ENCODE measurements at regions not wholly inside any gene's neighbourhood (a gene's known extent, or its start where the extent isn't known, plus 50 kb on each side); places are given as distances from the start of the nearest gene placed in this dataset.

- no peak overlapping the region for H3K4ac ChIP-seq (ENCODE audit: low read depth in 1 of 2, low read length in 2 of 2)
- H3K79me1 ChIP-seq (replicated peaks; ENCODE audit: low read length, poor library complexity, severe bottlenecking) = no peaks in the 10 kb centered on the region
- H3K9ac ChIP-seq (ENCODE audit: low read length) = no peak overlapping the region
- no peak overlapping the region for H3K4me2 ChIP-seq (ENCODE audit: low read length, poor library complexity, severe bottlenecking)
- no peak overlapping the region for H4K8ac ChIP-seq (ENCODE audit: low read length)
- no peak overlapping the region for H2BK120ac ChIP-seq (ENCODE audit: low read depth, low read length)
- 75% methylated on average over 3 of the region's 5 CpGs for WGBS
- no peak overlapping the region for H2AK5ac ChIP-seq (ENCODE audit: low read length, severe bottlenecking)
- no peak overlapping the region for H2BK5ac ChIP-seq (ENCODE audit: low read depth, low read length, poor library complexity, severe bottlenecking)
- H4K91ac ChIP-seq (ENCODE audit: low read length) = no peak overlapping the region
- no peaks in the 10 kb centered on the region for H3K9me3 ChIP-seq (ENCODE audit: control insufficient read depth, low read length)
- H3K36me3 ChIP-seq (ENCODE audit: control insufficient read depth in 1 of 2, insufficient read depth in 2 of 2, low read depth in 1 of 2, low read length in 2 of 2) = no peaks in the 10 kb centered on the region
- H3K4me3 ChIP-seq (ENCODE audit: insufficient read depth in 1 of 2, low read depth in 1 of 2, low read length in 2 of 2) = no peak overlapping the region
- H3K23ac ChIP-seq (ENCODE audit: low read length in 2 of 2) = no peak overlapping the region
- H2BK15ac ChIP-seq (ENCODE audit: low read depth, poor library complexity, severe bottlenecking) = no peak overlapping the region
- no peak overlapping the region for H2BK12ac ChIP-seq (ENCODE audit: low read length in 2 of 2)
- no peak overlapping the region for H3K18ac ChIP-seq (ENCODE audit: low read depth in 1 of 2, low read length in 2 of 2)
- H3K14ac ChIP-seq (ENCODE audit: low read length in 2 of 2) = no peak overlapping the region
- no peak overlapping the region for H2AFZ ChIP-seq (ENCODE audit: low read depth, low read length)
- DNase-seq = no peak
- H3K4me1 ChIP-seq (ENCODE audit: control insufficient read depth, insufficient read depth, low read depth, low read length) = no peaks in the 10 kb centered on the region
- H3K27ac ChIP-seq (ENCODE audit: low read length, poor library complexity, severe bottlenecking) = no peak overlapping the region
- H3K27me3 ChIP-seq (ENCODE audit: control insufficient read depth in 1 of 2, insufficient read depth in 1 of 2, low read length in 2 of 2) = no peaks in the 10 kb centered on the region
Observed at GRCh38 chr3:54032598-54032997, 89.8 kb upstream of the CACNA2D3 start.

DNA sequence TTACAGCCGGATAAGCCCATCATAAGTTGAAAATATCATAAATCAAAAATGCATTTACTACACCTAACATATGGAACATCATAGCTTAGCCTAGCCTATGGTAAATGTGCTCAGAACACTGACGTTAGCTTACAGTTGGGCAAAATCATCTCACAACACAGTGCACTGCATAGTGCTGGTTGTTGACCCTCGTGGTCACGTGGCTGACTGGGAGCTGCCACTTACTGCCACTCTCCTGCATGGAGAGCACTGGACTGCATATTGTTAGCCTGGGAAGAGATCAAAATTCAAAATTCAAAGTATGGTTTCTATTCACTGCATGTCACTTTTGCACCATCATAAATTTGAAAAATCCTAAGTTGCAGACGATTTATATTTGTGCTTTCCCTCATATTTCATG is 94.0 kb upstream of the CACNA2D3 start:
- no peak overlapping the region for H3K4ac ChIP-seq (ENCODE audit: low read depth in 1 of 2, low read length in 2 of 2)
- no peaks in the 10 kb centered on the region for H3K27me3 ChIP-seq (ENCODE audit: control insufficient read depth in 1 of 2, insufficient read depth in 1 of 2, low read length in 2 of 2)
- no peak overlapping the region for H2AFZ ChIP-seq (ENCODE audit: low read depth, low read length)
- H2BK15ac ChIP-seq (ENCODE audit: low read depth, poor library complexity, severe bottlenecking) = no peak overlapping the region
- H3K14ac ChIP-seq (ENCODE audit: low read length in 2 of 2) = no peak overlapping the region
- H4K91ac ChIP-seq (ENCODE audit: low read length) = no peak overlapping the region
- H2BK5ac ChIP-seq (ENCODE audit: low read depth, low read length, poor library complexity, severe bottlenecking) = no peak overlapping the region
- no peak overlapping the region for H3K18ac ChIP-seq (ENCODE audit: low read depth in 1 of 2, low read length in 2 of 2)
- no peaks in the 10 kb centered on the region for H3K9me3 ChIP-seq (ENCODE audit: control insufficient read depth, low read length)
- WGBS = 73% methylated on average over 5 of the region's 5 CpGs
- no peak overlapping the region for H2BK120ac ChIP-seq (ENCODE audit: low read depth, low read length)
- no peaks in the 10 kb centered on the region for H3K36me3 ChIP-seq (ENCODE audit: control insufficient read depth in 1 of 2, insufficient read depth in 2 of 2, low read depth in 1 of 2, low read length in 2 of 2)
- H3K27ac ChIP-seq (ENCODE audit: low read length, poor library complexity, severe bottlenecking) = no peak overlapping the region
- no peak overlapping the region for H2BK12ac ChIP-seq (ENCODE audit: low read length in 2 of 2)
- H3K4me2 ChIP-seq (ENCODE audit: low read length, poor library complexity, severe bottlenecking) = no peak overlapping the region
- H3K4me1 ChIP-seq (ENCODE audit: control insufficient read depth, insufficient read depth, low read depth, low read length) = no peaks in the 10 kb centered on the region
- no peak overlapping the region for H4K8ac ChIP-seq (ENCODE audit: low read length)
- no peaks in the 10 kb centered on the region for H3K79me1 ChIP-seq (replicated peaks; ENCODE audit: low read length, poor library complexity, severe bottlenecking)
- H2AK5ac ChIP-seq (ENCODE audit: low read length, severe bottlenecking) = no peak overlapping the region
- H3K23ac ChIP-seq (ENCODE audit: low read length in 2 of 2) = no peak overlapping the region
- H3K9ac ChIP-seq (ENCODE audit: low read length) = no peak overlapping the region
- H3K4me3 ChIP-seq (ENCODE audit: insufficient read depth in 1 of 2, low read depth in 1 of 2, low read length in 2 of 2) = no peak overlapping the region
- no peak for DNase-seq

DNA sequence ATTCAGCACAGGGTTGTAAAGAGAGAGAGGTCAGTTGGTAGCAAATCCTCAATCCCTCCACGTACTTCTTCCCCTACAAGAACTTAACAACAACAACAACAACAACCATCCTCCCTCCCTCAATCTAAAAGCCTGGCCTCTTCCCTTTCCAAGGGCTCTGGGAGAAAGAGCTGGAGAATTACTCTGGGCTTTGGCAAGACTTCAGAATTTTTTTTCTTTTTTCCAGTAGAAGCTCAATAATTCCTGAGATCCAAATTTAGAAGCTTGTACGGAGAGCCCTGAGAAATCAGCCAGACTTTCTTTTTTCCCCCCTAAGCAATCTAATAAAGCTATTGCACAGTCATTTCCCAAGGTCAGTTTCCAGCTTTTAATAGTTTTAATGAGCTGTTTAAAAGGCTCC is 95.8 kb upstream of the CACNA2D3 start:
- no peaks in the 10 kb centered on the region for H3K36me3 ChIP-seq (ENCODE audit: control insufficient read depth in 1 of 2, insufficient read depth in 2 of 2, low read depth in 1 of 2, low read length in 2 of 2)
- H2BK15ac ChIP-seq (ENCODE audit: low read depth, poor library complexity, severe bottlenecking) = no peak overlapping the region
- no peak overlapping the region for H3K4me2 ChIP-seq (ENCODE audit: low read length, poor library complexity, severe bottlenecking)
- H2BK5ac ChIP-seq (ENCODE audit: low read depth, low read length, poor library complexity, severe bottlenecking) = no peak overlapping the region
- no peaks in the 10 kb centered on the region for H3K9me3 ChIP-seq (ENCODE audit: control insufficient read depth, low read length)
- H3K4me3 ChIP-seq (ENCODE audit: insufficient read depth in 1 of 2, low read depth in 1 of 2, low read length in 2 of 2) = no peak overlapping the region
- H2BK12ac ChIP-seq (ENCODE audit: low read length in 2 of 2) = no peak overlapping the region
- H4K8ac ChIP-seq (ENCODE audit: low read length) = no peak overlapping the region
- no peaks in the 10 kb centered on the region for H3K4me1 ChIP-seq (ENCODE audit: control insufficient read depth, insufficient read depth, low read depth, low read length)
- H2BK120ac ChIP-seq (ENCODE audit: low read depth, low read length) = no peak overlapping the region
- no peak overlapping the region for H3K9ac ChIP-seq (ENCODE audit: low read length)
- no peak overlapping the region for H3K4ac ChIP-seq (ENCODE audit: low read depth in 1 of 2, low read length in 2 of 2)
- H2AFZ ChIP-seq (ENCODE audit: low read depth, low read length) = no peak overlapping the region
- no peak overlapping the region for H2AK5ac ChIP-seq (ENCODE audit: low read length, severe bottlenecking)
- H3K23ac ChIP-seq (ENCODE audit: low read length in 2 of 2) = no peak overlapping the region
- no peak overlapping the region for H4K91ac ChIP-seq (ENCODE audit: low read length)
- no peak overlapping the region for H3K18ac ChIP-seq (ENCODE audit: low read depth in 1 of 2, low read length in 2 of 2)
- no peaks in the 10 kb centered on the region for H3K27me3 ChIP-seq (ENCODE audit: control insufficient read depth in 1 of 2, insufficient read depth in 1 of 2, low read length in 2 of 2)
- WGBS = 51% methylated on average over 2 of the region's 2 CpGs
- no peaks in the 10 kb centered on the region for H3K79me1 ChIP-seq (replicated peaks; ENCODE audit: low read length, poor library complexity, severe bottlenecking)
- H3K27ac ChIP-seq (ENCODE audit: low read length, poor library complexity, severe bottlenecking) = no peak overlapping the region
- H3K14ac ChIP-seq (ENCODE audit: low read length in 2 of 2) = no peak overlapping the region
- DNase-seq = no peak

DNA sequence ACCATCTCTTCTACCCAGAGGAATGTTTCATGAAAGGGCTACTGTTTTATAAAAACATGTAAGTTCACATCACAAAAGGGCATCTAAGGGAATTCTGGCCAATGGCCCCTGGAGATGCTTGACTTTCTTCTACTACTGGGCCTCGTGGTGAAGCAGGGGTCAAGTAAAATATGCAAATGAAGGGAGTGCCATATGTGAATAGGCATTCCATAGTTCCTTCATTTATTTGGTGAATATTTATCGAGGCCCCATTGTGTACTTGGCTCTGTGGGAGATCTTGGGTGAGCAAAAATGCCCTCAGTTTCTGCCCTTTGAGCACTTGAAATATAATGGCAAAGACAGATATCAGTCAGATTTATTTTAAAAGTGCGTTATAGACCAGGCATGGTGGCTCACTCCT is 101.3 kb upstream of the CACNA2D3 start:
- no peak overlapping the region for H3K4me2 ChIP-seq (ENCODE audit: low read length, poor library complexity, severe bottlenecking)
- no peak overlapping the region for H3K4me3 ChIP-seq (ENCODE audit: insufficient read depth in 1 of 2, low read depth in 1 of 2, low read length in 2 of 2)
- H2BK120ac ChIP-seq (ENCODE audit: low read depth, low read length) = no peak overlapping the region
- H3K4me1 ChIP-seq (ENCODE audit: control insufficient read depth, insufficient read depth, low read depth, low read length) = no peaks in the 10 kb centered on the region
- no peak overlapping the region for H3K9ac ChIP-seq (ENCODE audit: low read length)
- no peak overlapping the region for H3K14ac ChIP-seq (ENCODE audit: low read length in 2 of 2)
- H2AFZ ChIP-seq (ENCODE audit: low read depth, low read length) = no peak overlapping the region
- no peak overlapping the region for H3K23ac ChIP-seq (ENCODE audit: low read length in 2 of 2)
- no peak overlapping the region for H4K91ac ChIP-seq (ENCODE audit: low read length)
- no peaks in the 10 kb centered on the region for H3K79me1 ChIP-seq (replicated peaks; ENCODE audit: low read length, poor library complexity, severe bottlenecking)
- H2BK12ac ChIP-seq (ENCODE audit: low read length in 2 of 2) = no peak overlapping the region
- H2BK5ac ChIP-seq (ENCODE audit: low read depth, low read length, poor library complexity, severe bottlenecking) = no peak overlapping the region
- H3K27ac ChIP-seq (ENCODE audit: low read length, poor library complexity, severe bottlenecking) = no peak overlapping the region
- DNase-seq = no peak
- no peak overlapping the region for H2AK5ac ChIP-seq (ENCODE audit: low read length, severe bottlenecking)
- H2BK15ac ChIP-seq (ENCODE audit: low read depth, poor library complexity, severe bottlenecking) = no peak overlapping the region
- no peak overlapping the region for H4K8ac ChIP-seq (ENCODE audit: low read length)
- no peak overlapping the region for H3K18ac ChIP-seq (ENCODE audit: low read depth in 1 of 2, low read length in 2 of 2)
- no peaks in the 10 kb centered on the region for H3K9me3 ChIP-seq (ENCODE audit: control insufficient read depth, low read length)
- no peaks in the 10 kb centered on the region for H3K36me3 ChIP-seq (ENCODE audit: control insufficient read depth in 1 of 2, insufficient read depth in 2 of 2, low read depth in 1 of 2, low read length in 2 of 2)
- no peaks in the 10 kb centered on the region for H3K27me3 ChIP-seq (ENCODE audit: control insufficient read depth in 1 of 2, insufficient read depth in 1 of 2, low read length in 2 of 2)
- no peak overlapping the region for H3K4ac ChIP-seq (ENCODE audit: low read depth in 1 of 2, low read length in 2 of 2)
- WGBS = 58% methylated on average over 3 of the region's 3 CpGs
